NCI-H2227 treated with DMSO at 0.1 percent for 48 hours (cell line): ENCODE measurements at regions not wholly inside any gene's neighbourhood (a gene's known extent, or its start where the extent isn't known, plus 50 kb on each side); places are given as distances from the start of the nearest gene placed in this dataset.
"Not testable (repeated sequence)": the region's sequence is repeated elsewhere in the genome, so short reads cannot be mapped to it uniquely, and the experiment has no call there.

Experiments used
- DNase-seq: peaks from one replicate; lab custom pipeline; 2025; lab: John Stamatoyannopoulos, UW

GRCh38 chr4:158122501-158122900 lies 50.3 kb downstream of the GASK1B start:
- DNase-seq: no peak

DNA sequence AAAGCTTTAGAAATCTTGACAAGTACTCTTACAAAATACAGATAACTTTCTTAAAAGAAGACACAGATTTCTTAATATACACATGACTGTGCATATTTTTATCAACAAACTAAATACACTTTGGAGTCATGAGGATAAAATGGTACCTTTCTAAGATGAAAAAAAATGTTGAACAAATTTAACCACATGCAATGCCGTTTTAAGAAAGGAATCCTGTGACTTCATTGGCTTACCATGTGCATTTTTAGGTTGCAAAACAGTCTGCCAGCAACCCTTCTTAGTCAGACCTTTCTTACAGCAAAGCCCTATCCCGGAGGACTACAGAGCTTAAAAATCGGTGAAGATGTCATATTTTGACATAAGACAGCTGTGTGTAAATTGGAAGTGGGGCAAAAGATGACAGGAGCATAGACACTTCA lies 51.7 kb downstream of the GASK1B start:
- no peak for DNase-seq

DNA sequence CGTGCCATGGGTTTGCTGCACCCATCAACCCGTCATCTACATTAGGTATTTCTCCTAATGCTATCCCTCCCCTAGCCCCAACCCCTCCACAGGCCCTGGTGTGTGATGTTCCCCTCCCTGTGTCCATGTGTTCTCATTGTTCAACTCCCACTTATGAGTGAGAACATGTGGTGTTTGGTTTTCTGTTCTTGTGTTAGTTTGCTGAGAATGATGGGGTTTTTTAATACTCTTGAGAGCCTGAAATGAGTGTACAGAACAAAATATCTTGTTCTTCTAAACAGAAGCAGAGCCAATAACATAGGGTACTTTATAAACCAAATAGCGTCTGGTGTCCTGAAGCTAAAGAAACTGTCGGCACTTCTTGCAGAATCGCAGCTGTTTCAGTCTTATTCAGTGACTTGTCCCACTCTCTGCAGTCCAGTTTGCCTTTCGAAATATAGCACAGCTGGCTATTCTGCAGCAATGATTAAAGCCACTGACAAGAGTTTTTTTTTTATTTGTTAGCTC lies 52.1 kb downstream of the GASK1B start:
- DNase-seq: not testable (repeated sequence)

DNA sequence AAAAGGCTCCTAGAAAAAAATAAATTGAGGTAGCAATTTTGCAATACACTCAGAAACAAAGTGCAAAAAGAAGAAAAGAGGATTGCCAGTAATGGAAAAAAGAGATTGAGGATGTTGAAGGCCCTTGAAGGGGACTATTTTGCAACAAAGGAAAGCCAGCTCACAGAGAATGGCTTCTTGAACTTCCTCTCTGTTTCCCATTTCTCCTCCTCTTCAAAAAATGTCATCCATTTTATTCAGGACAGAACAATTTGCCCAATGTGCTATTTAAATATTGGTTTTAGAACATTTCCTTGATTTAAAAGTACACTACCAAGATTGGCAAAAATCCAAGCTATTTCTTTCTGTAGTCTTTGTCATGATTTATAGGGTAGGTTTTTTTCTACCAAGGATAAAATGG lies 60.2 kb downstream of the GASK1B start:
- DNase-seq: no peak

DNA sequence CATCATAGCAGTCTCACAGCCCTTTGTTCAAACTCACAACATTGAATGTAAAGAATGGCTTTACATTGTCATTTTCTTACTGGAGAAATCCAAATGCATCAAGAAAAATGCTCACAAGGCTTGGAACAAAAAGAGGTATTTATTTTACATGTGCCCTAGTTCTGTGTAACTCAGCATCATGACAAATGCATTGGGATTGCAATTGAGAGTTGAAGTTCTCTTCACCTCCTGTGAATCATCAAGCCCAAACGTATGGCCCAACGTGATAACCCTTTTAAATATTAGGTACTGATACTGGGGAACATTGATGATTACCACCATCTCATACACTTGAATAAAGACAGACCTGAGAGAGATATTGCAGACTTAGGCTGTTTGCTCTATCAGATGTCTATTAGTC lies 61.6 kb downstream of the GASK1B start:
- DNase-seq: no peak

- no peak for DNase-seq
These were observed 69.9 kb downstream of the GASK1B start for GRCh38 chr4:158102904-158103303.

GRCh38 chr4:158099686-158100085 lies 73.1 kb downstream of the GASK1B start:
- DNase-seq: no peak

DNA sequence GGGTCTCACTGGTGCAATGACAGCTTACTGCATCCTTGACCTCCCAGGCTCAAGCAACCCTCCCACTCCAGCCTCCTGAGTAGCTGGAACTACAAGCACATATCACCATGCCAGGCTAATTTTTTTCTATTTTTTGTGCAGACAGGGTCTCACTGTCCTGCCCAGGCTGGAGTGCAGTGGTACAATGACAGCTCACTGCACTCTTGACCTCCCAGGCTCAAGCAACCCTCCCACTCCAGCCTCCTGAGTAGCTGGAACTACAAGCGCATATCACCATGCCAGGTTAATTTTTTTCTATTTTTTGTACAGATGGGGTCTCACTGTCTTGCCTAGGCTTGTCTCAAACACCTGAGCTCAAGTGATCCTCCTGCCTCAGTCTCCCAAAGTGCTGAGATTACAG lies 74.0 kb downstream of the GASK1B start:
- DNase-seq: no peak

DNA sequence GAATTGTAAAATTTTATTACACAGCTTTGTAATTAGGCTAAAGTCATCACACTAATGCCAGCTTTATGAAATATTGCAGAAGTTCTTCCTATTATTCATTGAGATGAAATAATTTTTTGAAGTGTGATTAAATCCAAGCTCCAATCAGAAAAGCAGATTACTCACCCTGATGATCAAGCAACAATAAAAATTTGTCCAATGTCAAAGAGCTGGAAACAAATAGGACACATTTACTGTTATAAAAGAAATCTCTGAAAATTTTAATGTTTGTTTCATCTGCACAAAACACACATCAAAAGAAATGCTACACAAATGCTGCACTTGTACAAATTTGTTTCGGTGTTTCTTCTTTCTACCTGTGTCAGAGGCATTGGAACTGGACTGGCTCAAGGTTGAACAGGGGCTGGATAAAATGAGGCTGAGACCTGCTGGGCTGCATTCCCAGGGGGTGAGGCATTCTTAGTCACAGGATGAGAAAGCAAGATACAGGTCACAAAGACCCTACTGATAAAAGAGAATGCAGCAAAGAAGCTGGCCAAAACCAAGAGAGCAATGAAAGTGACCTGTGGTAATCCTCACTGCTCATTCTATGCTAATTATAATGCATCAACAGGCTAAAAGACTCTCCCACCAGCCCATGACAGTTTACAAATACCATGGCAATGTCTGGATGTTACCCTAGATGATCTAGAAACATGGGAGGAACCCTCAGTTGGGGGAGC lies 78.3 kb downstream of the GASK1B start:
- no peak for DNase-seq

DNA sequence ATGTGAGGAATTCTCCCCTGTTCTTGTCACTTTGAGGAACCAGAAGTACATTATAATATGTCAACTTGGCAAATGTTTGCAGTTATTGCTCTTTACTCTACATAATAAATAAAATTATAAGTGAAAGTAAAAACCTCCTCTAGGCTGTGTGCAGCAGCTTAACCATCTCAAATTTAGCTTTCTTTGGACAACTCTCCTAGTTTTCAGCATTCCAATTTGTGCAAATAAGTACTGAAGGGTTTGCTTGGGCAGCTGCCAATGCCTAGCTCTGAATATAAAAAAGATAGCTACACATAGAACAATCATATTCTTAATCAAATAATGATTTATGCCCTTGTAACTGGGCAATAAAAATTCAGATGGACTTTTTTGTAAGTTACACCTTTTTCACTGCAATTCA lies 82.5 kb downstream of the GASK1B start:
- DNase-seq: no peak

GRCh38 chr4:158089897-158090296 lies 82.9 kb downstream of the GASK1B start:
- not testable (repeated sequence) for DNase-seq

GRCh38 chr4:158080354-158080753 lies 92.5 kb downstream of the GASK1B start:
- DNase-seq: no peak

DNA sequence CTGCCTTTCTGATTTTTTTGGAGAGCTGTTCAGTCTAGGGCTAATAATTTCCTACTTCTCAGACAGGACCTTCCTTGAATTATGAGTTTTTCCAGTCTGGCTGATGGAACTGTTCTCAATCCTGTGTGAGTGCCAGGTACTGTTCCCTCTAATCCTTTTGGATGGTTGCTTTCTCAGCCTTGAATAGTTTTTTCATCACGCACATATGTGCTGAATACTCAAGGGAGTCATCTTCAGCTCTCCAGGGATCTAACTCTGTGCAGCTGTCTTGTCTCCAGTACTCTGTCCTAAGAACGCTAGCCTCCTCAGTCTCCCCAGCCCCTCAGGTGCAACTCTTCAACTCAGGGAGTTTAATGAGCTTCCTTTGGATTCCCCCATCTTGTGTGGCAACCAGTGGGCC lies 93.2 kb downstream of the GASK1B start:
- no peak for DNase-seq

GRCh38 chr4:158077835-158078234 lies 95.0 kb downstream of the GASK1B start:
- DNase-seq: no peak

DNA sequence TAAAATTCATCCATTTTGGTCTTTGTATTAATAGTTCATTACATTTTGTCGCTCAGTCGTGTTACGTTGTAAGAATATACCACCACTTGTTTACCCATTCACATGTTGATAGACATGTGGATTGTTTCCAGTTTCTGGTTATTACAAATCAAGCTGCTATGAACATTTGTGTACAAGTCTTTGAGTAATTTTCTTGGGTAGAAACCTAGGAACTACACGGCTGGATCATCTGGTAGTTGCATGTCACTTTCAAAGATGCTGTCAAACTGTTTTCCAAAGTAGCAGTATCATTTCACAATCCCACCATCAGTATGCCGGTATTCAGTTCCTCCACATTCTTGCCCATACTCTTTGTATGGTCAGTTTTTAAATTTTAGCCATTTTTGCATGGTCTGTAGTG lies 98.0 kb downstream of the GASK1B start:
- no peak for DNase-seq

DNA sequence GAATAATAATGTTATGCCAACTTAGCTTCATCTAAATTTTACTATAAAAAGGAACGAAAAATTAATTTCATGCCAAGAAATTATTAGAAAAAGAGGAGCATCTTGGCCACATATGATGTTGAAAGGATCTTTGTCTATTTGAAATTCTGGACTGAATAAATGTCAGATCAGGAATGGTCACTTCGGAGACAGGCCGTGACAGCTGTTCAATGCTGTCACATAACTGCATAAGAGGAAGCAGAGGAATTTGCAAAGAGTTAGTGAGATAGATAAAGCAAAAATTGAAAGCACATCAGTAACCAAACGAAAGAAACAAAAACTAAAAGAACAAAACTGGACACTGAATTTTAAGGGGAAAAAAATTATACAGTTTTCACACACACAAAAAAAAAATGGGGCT lies 100.9 kb downstream of the GASK1B start:
- no peak for DNase-seq

DNA sequence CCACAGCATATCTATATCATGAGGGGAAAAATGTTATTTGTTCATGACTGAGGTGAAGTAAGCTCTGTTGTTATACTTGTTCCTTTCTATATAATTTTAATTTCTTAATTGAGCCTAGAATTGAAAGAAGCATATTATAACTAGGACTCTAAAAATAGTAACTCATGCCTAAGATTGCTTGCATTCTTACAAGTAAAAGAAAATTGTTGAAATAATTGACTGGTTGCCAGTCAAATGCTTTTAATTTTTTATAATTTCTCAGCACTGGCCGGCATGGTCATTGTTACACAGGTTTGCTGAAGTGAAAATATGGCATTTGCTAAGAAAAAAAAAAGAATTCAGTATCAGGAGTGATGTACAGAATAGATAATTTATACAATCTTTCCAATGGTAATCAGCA lies 104.8 kb downstream of the GASK1B start:
- DNase-seq: no peak

- DNase-seq: no peak
These were observed 105.2 kb downstream of the GASK1B start for GRCh38 chr4:158067646-158068045.

- no peak for DNase-seq
These were observed 107.2 kb downstream of the GASK1B start for GRCh38 chr4:158065603-158066002.

DNA sequence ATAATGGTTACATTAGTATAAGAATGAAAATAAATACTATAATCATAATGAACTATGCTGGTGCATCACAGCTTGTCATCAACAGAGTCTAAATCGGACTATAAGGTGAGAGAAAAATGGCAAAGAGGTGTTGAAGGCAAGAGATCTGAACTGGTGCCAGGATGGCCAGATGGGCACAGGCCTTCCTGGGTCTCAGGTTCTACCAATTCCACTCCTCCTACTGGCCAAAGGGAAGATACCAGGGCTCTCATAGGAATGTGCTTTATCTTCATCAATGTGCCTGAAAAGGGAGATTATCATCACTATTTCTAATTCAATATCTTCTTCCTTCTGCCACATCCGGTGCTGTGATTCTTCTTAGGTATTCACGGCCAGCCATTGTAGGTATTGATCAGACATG lies 107.6 kb downstream of the GASK1B start:
- DNase-seq: no peak

GRCh38 chr4:158056689-158057245 lies 116.1 kb downstream of the GASK1B start:
- no peak for DNase-seq

- DNase-seq: no peak
These were observed 117.2 kb downstream of the GASK1B start for GRCh38 chr4:158055668-158056067.

- no peak for DNase-seq
These were observed 119.0 kb downstream of the GASK1B start for GRCh38 chr4:158053801-158054200.

DNA sequence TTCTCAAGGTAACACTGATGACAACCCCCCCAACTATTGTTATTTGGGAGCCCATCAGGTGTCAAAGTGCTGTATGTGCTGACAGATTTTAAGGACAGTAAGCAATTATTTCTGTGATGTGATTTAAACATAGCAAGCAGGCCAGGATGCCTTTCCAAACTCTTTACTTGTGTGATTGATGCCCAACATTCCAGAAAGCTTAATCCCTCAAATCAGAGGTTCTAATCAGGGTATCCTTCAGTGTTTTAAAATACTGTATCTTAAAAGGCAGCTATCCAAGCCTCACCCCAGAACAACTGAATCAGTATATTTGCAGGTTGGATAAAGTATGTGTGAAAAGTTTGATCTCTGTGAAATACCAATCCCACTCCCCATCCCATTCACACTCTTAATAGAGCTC lies 119.7 kb downstream of the GASK1B start:
- DNase-seq: no peak
